ENCODE measurements at regions not wholly inside any gene's neighbourhood (a gene's known extent, or its start where the extent isn't known, plus 50 kb on each side); places are given as distances from the start of the nearest gene placed in this dataset.

DNA sequence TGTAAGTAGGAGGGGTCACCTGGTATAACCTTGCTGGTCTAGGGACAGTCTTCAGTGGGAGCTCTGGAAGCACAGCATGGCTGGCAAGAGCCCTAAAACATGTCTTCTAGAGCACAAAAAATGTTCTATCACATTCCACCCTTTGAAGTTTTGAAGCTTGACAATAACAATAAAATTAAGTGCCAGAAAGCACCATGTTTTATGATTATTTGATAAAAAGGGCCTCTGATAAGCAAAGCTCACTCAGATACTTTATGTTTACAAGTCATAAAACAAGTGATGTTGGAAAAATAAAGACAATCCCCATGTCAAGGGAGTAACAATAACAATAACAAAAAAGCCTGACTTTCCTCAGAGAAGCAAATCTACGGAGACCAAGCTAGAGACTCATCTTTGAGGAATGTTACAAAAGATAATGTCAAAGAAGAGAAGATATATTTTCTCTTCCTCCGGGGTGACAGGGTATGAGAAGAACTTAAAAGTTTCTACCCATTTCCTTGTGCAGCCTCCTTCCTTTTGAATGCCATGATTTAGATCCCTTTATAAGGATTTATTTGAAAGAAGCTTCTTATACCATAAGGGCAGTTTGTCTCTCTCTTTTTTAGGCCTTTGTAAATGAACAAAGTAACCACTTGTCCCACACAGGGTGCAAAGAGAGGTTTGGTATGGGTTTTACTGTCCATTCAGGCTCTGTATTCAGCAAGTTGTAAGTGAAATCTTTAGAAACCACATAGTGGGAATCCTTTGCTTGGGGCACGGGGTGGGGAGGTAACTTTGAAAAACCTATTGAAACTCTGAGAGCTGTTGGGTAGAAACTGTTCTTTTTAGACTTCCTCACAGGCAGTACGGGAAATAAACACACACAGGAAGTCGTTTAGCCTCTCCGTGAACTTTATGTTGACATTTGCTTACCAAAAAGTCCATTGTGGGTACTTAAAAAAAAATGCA lies 109.6 kb upstream of the RBMS3 start:
- no peak overlapping the region for H3K4me3 ChIP-seq
- H3K9me3 ChIP-seq = no peaks in the 10 kb centered on the region
- no peaks in the 10 kb centered on the region for H3K36me3 ChIP-seq
- H3K4me1 ChIP-seq = peaks cover 4 to 7% (median 5%) of the 10 kb centered on the region in 4 donors
- intact Hi-C loops (cut with DNase I) = no loop called here
- 56% methylated on average over 6 of the region's 6 CpGs for WGBS
- H3K27ac ChIP-seq (replicated peaks in 1 of 4) = peak overlapping the region in 3 of 4 donors; percentile 21 to 38 (median 30)
- no peak for DNase-seq (ENCODE audit: extremely low spot score)
- H3K27me3 ChIP-seq = no peaks in the 10 kb centered on the region
- TF ChIP-seq POLR2AphosphoS5 (IDR thresholded peaks at IDR 0.05) = peak in 1 of 2 donors; percentile 4
- TF ChIP-seq, protein P1, sequence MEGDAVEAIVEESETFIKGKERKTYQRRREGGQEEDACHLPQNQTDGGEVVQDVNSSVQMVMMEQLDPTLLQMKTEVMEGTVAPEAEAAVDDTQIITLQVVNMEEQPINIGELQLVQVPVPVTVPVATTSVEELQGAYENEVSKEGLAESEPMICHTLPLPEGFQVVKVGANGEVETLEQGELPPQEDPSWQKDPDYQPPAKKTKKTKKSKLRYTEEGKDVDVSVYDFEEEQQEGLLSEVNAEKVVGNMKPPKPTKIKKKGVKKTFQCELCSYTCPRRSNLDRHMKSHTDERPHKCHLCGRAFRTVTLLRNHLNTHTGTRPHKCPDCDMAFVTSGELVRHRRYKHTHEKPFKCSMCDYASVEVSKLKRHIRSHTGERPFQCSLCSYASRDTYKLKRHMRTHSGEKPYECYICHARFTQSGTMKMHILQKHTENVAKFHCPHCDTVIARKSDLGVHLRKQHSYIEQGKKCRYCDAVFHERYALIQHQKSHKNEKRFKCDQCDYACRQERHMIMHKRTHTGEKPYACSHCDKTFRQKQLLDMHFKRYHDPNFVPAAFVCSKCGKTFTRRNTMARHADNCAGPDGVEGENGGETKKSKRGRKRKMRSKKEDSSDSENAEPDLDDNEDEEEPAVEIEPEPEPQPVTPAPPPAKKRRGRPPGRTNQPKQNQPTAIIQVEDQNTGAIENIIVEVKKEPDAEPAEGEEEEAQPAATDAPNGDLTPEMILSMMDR (IDR thresholded peaks at IDR 0.05) = no peak

DNA sequence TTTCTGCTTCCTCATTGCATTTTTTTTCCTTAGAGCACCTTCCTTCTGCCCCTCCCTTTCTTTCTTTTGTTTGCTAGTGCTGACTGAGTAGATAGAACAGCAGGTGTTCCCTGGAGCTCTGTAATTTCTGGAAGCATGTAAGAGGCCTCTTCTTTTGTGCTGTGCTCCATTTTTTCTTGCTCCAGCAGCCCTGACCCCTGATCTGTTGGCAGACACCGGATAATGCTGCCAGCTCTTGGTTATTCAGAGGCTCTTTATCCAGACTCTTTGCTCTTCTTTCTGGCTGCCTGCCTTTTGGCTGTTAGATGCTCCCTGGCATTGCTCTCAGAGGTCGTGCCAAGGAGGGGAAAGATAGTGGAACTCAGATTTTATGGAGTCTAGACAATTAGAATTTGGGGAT lies 104.4 kb upstream of the RBMS3 start:
- 48% methylated on average over 2 of the region's 2 CpGs for WGBS
- Histone ChIP-seq H3K27ac (replicated peaks in 1 of 4) (no peak overlapping the region), H3K4me3 (no peak overlapping the region), H3K9me3 (no peaks in the 10 kb centered on the region), H3K4me1 (peaks cover 5 to 19% (median 13%) of the 10 kb centered on the region in 4 donors), H3K36me3 (no peaks in the 10 kb centered on the region), H3K27me3 (no peaks in the 10 kb centered on the region)
- TF ChIP-seq EP300 (IDR thresholded peaks at IDR 0.05) (no peak), POLR2A (IDR thresholded peaks at IDR 0.05; ENCODE audit: low read depth) (no peak), POLR2AphosphoS5 (IDR thresholded peaks at IDR 0.05) (no peak)
- TF ChIP-seq, protein P1 (IDR thresholded peaks at IDR 0.05) = no peak
- intact Hi-C loops (cut with DNase I) = no loop called here
- DNase-seq (ENCODE audit: extremely low spot score) = no peak

DNA sequence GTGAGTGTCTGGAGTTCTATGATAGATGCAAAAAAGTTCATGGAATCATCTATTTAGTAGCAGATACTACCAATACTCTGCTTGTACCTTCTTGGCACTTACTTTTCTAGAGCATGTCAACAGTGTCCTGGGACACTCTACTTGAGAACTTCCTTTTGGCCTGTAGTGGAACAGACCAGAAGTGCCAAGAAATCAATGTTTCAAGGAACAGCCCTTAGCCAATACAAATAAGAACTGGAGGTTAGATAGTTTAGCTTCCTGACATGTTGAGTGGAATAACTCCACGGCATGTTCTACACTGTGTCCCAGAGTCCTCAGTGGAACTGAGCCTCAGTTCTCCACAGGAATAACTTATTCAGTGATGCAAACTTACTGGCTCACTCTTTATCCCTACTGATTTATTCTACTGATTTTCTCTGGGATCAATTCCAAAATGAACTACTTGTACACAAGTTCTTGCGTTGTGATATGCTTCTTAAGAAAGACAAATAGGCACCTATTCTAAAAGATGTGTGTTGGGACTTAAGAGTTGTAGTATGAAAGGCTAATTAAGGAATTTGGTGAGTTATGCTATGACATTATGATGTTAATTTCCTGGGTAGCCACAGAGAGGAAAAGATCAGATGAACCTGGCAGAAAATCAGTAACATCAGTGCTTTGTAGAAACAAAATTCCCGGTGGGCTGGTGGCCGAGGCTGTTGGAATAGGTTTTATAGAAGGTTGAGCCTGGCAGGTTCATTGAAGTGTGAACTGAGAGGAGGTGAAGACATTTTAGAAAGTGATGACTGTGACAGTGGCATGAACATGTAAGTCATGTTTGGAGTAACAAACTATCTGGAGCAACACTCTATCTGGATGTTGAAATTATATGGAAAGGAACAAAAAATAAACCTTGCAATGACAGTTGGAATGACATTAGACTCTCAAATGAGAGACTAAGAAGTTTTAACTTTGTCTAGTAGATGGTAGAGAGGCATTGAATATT lies 101.8 kb upstream of the RBMS3 start:
- Histone ChIP-seq H3K4me1 (peaks cover 5 to 19% (median 13%) of the 10 kb centered on the region in 4 donors), H3K9me3 (no peaks in the 10 kb centered on the region), H3K4me3 (no peak overlapping the region), H3K27ac (replicated peaks in 1 of 4) (no peak overlapping the region), H3K36me3 (no peaks in the 10 kb centered on the region), H3K27me3 (no peaks in the 10 kb centered on the region)
- DNase-seq (ENCODE audit: extremely low spot score) = no peak
- WGBS = 65% methylated on average over 4 of the region's 4 CpGs
- intact Hi-C loops (cut with DNase I) = no loop called here
- no peak for TF ChIP-seq EP300 (IDR thresholded peaks at IDR 0.05)
- TF ChIP-seq, protein P1 (IDR thresholded peaks at IDR 0.05) = no peak
- no peak for TF ChIP-seq POLR2AphosphoS5 (IDR thresholded peaks at IDR 0.05)
- no peak for TF ChIP-seq POLR2A (IDR thresholded peaks at IDR 0.05; ENCODE audit: low read depth)

DNA sequence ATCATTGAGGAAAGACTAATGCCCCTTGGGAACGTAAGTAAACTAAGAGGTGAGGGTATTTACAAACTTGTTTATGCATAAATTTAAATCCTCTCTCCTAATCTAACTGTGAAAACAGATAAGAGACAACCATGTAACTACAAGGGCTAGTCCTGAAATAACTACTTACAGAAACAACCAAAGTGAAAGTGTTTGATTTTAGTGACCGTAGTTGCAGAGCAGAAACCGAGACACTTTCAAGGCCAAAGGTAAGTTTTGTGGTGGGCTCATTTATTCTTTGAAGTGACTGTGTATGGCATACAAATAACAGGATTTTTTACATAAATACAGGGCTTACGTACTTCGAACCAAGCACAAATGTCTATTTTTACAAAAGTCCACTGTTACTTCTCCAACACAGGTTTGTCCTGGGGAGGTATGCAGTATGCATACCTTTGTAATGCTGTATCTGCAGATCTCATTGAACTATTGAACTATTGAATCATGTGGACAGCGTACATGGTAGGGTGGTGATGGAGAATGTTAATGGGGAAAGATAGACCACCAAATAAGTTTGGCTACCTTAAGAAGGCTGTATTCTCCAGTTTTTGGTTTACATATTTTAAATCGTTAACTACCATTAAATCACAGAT lies 99.6 kb upstream of the RBMS3 start:
- H3K36me3 ChIP-seq = no peaks in the 10 kb centered on the region
- H3K27me3 ChIP-seq = no peaks in the 10 kb centered on the region
- 86% methylated on average over 7 of the region's 7 CpGs for WGBS
- H3K9me3 ChIP-seq = no peaks in the 10 kb centered on the region
- TF ChIP-seq POLR2A (IDR thresholded peaks at IDR 0.05; ENCODE audit: low read depth) (no peak), EP300 (IDR thresholded peaks at IDR 0.05) (no peak), POLR2AphosphoS5 (IDR thresholded peaks at IDR 0.05) (no peak)
- TF ChIP-seq, protein P1 (IDR thresholded peaks at IDR 0.05) = no peak
- H3K27ac ChIP-seq (replicated peaks in 1 of 4) = no peak overlapping the region
- H3K4me1 ChIP-seq = peaks cover 5 to 15% (median 8%) of the 10 kb centered on the region in 4 donors
- DNase-seq (ENCODE audit: extremely low spot score) = no peak
- intact Hi-C loops (cut with DNase I) = no loop called here
- no peak overlapping the region for H3K4me3 ChIP-seq

Data from esophagus muscularis mucosa (tissue), 4 donors.